Erythroblast (primary cell): ENCODE measurements at regions not wholly inside any gene's neighbourhood (a gene's known extent, or its start where the extent isn't known, plus 50 kb on each side); places are given as distances from the start of the nearest gene placed in this dataset.
"Not testable (repeated sequence)": the region's sequence is repeated elsewhere in the genome, so short reads cannot be mapped to it uniquely, and the experiment has no call there.

Experiments
- GATA1 ChIP-seq: IDR thresholded peaks from 2 replicates; pipeline ENCODE4 v1.6.1; 2011; ENCODE audit warnings: low read depth, mild to moderate bottlenecking, control low read depth, low read length, moderate library complexity
- POLR2A ChIP-seq: IDR thresholded peaks from 2 replicates; pipeline ENCODE4 v1.6.1; 2011; ENCODE audit warnings: mild to moderate bottlenecking, low read length

GRCh38 chr9:62918648-62919385 is 1729.0 kb downstream of the SPATA31A7 start:
- TF ChIP-seq POLR2A, GATA1: not testable (repeated sequence)
